H1 (cell line): ENCODE measurements at regions not wholly inside any gene's neighbourhood (a gene's known extent, or its start where the extent isn't known, plus 50 kb on each side); places are given as distances from the start of the nearest gene placed in this dataset.

ENCODE experiments used
- CBX8 ChIP-seq: fragments of 300-800, 300-1000 bp; sonication (generic); IDR thresholded peaks from 2 replicates; pipeline ENCODE4 v1.7.1; 2016; ENCODE audit warnings: low read depth, low read length, borderline replicate concordance
- KDM4A ChIP-seq: IDR thresholded peaks from one replicate; pipeline ENCODE4 v1.7.1; 2012; ENCODE audit warnings: low read depth, mild to moderate bottlenecking, moderate library complexity, low read length, inconsistent platforms; ENCODE audit not compliant: severe bottlenecking
- MAFK ChIP-seq: IDR thresholded peaks from 2 replicates; pipeline ENCODE4 v1.6.1; 2012; ENCODE audit warnings: low read depth, mild to moderate bottlenecking, improper control_type of control experiment, low read length
- YY1 ChIP-seq: IDR thresholded peaks from 2 replicates; pipeline ENCODE4 v1.6.1; 2011; ENCODE audit warnings: low read depth, mild to moderate bottlenecking, low read length
- TF ChIP-seq, protein P1 (sequence below): fragments of 300-600 bp; sonication (generic); IDR thresholded peaks from 2 replicates; pipeline ENCODE4 v1.7.1; 2012; ENCODE audit warnings: low read length, moderate library complexity, mild to moderate bottlenecking, inconsistent platforms; ENCODE audit not compliant: insufficient replicate concordance

DNA sequence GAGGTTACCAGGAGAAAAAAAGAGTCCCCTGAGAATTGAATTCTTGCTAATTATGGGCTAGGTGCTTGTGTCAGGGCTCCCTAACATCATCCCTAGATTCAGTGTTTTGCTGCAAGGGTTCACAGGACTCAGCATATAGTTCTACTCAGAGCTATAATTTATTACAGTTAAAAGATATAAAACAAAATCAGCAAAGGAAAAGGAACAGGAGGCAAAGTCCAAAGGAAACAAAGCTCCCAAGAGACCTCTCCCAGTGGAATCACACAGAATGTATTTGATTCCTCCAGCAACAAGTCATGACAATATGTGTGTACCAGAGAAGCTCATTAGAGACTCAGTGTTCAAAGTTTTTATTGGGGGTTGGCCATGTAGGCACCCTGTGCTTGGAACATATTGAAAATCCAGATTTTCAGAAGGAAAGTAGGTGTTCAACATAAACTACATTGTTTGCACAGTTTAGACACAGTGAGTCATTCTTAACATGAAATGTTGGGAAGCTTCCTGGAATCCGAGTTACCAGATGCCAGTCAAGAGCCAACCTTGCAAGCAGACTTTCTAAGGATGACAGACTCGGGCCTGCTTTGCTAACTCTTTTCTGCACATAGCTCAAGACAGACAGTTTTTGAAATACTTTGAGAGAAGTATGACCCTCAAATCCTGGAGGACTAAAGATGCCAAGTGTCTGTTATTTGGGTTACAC, 311.3 kb upstream of the EMCN start (continued):
- TF ChIP-seq KDM4A (no peak), CBX8 (no peak), MAFK (no peak), YY1 (no peak)
- TF ChIP-seq, protein P1, sequence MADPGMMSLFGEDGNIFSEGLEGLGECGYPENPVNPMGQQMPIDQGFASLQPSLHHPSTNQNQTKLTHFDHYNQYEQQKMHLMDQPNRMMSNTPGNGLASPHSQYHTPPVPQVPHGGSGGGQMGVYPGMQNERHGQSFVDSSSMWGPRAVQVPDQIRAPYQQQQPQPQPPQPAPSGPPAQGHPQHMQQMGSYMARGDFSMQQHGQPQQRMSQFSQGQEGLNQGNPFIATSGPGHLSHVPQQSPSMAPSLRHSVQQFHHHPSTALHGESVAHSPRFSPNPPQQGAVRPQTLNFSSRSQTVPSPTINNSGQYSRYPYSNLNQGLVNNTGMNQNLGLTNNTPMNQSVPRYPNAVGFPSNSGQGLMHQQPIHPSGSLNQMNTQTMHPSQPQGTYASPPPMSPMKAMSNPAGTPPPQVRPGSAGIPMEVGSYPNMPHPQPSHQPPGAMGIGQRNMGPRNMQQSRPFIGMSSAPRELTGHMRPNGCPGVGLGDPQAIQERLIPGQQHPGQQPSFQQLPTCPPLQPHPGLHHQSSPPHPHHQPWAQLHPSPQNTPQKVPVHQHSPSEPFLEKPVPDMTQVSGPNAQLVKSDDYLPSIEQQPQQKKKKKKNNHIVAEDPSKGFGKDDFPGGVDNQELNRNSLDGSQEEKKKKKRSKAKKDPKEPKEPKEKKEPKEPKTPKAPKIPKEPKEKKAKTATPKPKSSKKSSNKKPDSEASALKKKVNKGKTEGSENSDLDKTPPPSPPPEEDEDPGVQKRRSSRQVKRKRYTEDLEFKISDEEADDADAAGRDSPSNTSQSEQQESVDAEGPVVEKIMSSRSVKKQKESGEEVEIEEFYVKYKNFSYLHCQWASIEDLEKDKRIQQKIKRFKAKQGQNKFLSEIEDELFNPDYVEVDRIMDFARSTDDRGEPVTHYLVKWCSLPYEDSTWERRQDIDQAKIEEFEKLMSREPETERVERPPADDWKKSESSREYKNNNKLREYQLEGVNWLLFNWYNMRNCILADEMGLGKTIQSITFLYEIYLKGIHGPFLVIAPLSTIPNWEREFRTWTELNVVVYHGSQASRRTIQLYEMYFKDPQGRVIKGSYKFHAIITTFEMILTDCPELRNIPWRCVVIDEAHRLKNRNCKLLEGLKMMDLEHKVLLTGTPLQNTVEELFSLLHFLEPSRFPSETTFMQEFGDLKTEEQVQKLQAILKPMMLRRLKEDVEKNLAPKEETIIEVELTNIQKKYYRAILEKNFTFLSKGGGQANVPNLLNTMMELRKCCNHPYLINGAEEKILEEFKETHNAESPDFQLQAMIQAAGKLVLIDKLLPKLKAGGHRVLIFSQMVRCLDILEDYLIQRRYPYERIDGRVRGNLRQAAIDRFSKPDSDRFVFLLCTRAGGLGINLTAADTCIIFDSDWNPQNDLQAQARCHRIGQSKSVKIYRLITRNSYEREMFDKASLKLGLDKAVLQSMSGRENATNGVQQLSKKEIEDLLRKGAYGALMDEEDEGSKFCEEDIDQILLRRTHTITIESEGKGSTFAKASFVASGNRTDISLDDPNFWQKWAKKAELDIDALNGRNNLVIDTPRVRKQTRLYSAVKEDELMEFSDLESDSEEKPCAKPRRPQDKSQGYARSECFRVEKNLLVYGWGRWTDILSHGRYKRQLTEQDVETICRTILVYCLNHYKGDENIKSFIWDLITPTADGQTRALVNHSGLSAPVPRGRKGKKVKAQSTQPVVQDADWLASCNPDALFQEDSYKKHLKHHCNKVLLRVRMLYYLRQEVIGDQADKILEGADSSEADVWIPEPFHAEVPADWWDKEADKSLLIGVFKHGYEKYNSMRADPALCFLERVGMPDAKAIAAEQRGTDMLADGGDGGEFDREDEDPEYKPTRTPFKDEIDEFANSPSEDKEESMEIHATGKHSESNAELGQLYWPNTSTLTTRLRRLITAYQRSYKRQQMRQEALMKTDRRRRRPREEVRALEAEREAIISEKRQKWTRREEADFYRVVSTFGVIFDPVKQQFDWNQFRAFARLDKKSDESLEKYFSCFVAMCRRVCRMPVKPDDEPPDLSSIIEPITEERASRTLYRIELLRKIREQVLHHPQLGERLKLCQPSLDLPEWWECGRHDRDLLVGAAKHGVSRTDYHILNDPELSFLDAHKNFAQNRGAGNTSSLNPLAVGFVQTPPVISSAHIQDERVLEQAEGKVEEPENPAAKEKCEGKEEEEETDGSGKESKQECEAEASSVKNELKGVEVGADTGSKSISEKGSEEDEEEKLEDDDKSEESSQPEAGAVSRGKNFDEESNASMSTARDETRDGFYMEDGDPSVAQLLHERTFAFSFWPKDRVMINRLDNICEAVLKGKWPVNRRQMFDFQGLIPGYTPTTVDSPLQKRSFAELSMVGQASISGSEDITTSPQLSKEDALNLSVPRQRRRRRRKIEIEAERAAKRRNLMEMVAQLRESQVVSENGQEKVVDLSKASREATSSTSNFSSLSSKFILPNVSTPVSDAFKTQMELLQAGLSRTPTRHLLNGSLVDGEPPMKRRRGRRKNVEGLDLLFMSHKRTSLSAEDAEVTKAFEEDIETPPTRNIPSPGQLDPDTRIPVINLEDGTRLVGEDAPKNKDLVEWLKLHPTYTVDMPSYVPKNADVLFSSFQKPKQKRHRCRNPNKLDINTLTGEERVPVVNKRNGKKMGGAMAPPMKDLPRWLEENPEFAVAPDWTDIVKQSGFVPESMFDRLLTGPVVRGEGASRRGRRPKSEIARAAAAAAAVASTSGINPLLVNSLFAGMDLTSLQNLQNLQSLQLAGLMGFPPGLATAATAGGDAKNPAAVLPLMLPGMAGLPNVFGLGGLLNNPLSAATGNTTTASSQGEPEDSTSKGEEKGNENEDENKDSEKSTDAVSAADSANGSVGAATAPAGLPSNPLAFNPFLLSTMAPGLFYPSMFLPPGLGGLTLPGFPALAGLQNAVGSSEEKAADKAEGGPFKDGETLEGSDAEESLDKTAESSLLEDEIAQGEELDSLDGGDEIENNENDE, result no peak
- TF ChIP-seq, all 59 proteins: peak for 0
